ENCODE measurements at regions not wholly inside any gene's neighbourhood (a gene's known extent, or its start where the extent isn't known, plus 50 kb on each side); places are given as distances from the start of the nearest gene placed in this dataset.
"Not testable (repeated sequence)": the region's sequence is repeated elsewhere in the genome, so short reads cannot be mapped to it uniquely, and the experiment has no call there.

DNA sequence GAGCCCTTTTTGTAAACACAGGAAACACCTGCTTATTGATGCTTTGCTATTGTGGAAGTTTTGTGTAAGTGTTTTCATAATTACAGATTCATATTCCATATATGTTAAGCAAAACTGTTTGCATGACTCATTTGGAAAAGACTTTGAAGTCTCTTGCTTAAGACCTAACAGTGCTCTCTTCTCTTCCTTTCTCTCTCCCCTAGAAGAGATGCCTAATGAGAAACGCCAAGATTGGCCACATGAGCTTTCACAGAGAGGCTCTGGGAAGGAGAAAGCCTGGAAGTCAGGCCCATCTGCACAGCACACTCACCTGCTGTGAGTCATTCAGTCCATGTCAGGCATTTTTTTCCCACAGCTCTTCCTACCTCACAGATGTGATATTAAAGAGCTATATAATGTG is 101.6 kb upstream of the PALMD start:
- no peak for FAIRE-seq

DNA sequence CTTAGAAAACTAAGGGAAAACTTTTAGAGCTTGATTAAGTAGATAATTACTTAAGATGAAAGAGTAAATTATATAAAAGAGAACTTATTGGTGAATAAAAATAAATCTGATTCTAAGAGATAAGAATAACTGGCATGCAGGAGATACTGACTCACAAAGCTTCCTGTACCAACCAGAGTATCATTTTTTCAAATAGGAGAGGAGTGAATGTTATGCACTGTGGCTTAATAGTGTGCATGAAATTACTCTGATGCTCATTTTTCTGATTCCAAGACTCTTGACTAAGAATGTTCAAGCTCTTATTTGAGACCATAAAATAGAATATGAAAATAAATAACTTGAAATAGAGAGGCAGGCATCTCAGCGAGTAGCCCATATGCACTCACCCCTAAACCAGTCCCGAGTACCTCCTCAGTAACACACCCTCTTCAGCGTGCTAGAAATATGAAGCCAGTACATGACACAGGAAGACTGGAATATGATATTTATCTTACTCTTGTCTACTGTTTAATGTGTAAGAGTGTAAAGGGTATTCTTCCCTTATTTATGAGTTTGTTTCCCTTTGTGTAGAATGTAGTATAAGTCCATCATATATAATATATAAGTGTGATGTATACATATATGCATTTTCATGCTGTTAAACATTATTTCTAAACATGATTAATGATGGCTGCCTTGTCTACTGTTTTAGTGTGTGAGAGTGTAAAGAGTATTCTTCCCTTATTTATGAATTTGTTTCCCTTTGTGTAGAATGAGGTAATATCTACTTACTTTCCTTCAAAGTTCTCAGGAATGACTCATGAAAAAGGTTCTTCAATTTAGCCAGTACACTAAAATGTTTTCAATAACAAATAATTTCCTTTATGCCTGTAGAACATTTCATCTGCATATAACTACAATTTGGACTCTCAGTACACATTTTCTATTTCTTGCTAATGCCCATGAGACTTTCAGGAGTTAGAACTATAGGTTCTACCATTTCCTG is 99.2 kb upstream of the PALMD start:
- no peak for FAIRE-seq

DNA sequence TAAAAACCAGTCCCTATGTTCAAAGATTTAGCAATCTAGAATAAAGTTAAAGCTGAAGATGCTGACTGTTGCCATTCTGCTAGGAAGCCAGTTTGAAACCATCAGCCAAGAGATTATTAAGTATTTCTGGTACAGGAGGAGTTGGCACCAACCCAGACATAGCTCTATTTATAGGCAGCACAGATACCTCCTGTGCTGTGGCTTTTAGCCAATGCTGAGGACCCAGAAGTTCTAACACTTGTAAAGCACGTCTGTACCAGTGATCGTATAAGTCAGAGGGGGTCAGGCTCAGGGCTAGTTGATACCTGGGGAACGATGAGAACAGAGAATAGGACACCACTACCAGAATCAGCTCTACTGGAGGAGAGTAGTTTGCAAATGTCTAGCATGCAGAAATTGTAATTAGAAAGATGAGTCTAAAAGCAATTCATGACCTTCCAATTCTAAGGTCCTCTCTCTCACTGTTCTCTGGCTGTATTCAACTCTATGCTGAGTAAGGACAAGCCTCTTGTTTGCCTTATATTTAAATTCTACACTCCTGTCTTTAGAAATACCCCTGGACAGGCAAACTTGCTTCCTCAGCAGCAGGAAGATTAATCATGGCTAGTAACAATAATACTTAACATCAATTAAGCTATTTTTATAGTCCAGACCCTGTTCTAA is 96.8 kb upstream of the PALMD start:
- FAIRE-seq, result no peak

DNA sequence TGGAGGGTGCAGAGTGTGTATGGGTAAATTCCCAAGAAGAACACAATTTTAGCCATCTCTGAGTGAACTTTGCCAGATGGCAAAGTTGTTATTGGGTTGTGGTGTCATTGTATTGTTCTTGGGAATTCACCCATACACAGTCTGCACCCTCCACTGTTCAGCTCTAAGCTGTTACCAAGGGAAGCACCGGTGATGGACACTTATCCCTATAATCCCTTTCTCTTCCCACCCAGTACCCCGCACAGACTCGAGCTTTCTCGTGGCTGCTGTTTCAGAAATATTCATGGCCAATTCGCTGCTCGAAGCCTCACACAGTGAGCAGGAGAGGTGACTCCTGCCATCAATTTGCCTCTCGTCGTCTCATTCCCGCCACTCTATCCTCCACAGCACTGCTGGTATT is 95.7 kb upstream of the PALMD start:
- no peak for FAIRE-seq

DNA sequence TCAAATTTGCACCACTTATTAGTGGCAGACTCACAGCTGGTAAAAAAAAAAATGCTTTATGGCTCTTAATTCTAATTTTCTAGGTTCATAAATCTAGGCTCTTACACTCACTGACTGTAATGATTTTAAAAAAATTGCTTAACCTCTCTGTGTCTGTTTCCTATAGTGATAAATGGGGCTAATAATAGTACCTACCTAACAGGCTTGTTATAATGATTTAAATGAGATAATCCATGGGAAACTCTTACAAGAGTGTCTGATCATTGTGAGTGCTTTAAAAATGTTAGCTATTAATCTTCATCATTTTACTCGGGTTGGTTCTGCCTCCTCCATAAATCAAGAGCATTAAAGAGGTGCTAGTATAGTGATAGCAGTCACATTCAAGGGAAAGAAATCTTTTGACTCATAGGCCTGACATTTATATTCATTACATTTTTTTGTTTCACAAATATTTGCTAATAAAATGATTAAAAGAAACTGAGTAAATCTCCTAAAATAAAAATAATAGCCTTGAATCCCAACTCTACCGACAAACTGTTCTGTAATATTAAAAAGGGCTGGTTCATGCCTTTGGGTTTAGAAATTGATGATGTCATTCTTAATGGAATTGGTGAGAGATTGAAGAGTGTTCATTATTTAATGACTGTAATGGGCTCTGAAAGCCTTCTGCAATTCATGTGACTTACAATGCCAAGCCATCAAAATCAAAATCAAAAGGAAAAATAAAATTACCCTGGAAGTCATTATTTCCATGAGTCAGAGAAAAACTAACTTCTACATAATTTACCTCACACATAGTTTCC is 93.9 kb upstream of the PALMD start:
- FAIRE-seq, result no peak

- FAIRE-seq, result no peak
These were observed 92.6 kb upstream of the PALMD start for GRCh38 chr1:99553301-99553700.

GRCh38 chr1:99553819-99554218 is 92.1 kb upstream of the PALMD start:
- not testable (repeated sequence) for FAIRE-seq

DNA sequence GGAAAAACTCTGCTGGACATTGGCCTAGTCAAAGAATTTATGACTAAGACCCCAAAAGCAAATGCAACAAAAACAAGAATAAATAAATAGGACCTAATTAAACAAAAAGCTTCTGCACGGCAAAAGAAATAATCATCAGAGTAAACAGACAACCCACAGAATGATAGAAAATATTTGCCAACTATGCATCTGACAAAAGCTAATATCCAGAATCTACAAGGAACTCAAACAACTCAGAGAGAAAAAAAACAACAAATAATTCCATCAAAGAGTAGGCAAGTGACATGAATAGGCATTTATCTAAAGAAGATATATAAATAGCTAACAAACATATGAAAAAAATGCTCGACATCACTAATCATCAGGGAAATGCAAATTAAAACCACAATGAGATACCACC is 91.2 kb upstream of the PALMD start:
- no peak for FAIRE-seq

- FAIRE-seq, result no peak
These were observed 88.2 kb upstream of the PALMD start for GRCh38 chr1:99557546-99558202.

DNA sequence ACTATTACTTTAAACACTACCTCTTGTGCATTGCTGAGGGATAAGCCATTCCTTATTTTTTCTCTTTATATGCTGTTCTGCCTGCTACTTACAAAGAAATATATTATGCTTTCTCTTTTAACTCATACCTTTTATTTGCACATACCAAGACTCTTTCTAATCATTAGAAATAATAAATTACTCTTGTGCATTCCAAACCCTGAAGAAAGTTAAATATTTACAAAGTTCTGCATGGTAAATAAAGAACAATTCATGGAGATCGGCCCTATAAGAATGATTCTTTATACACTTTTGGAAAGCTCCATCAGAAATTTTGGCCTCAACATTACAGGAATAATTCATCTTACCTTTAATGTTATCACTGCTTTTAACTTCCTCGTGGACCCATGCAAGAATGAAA is 86.7 kb upstream of the PALMD start:
- no peak for FAIRE-seq

- FAIRE-seq, result no peak
These were observed 85.5 kb upstream of the PALMD start for GRCh38 chr1:99560207-99561040.

GRCh38 chr1:99561952-99562351 is 84.0 kb upstream of the PALMD start:
- FAIRE-seq, result no peak

DNA sequence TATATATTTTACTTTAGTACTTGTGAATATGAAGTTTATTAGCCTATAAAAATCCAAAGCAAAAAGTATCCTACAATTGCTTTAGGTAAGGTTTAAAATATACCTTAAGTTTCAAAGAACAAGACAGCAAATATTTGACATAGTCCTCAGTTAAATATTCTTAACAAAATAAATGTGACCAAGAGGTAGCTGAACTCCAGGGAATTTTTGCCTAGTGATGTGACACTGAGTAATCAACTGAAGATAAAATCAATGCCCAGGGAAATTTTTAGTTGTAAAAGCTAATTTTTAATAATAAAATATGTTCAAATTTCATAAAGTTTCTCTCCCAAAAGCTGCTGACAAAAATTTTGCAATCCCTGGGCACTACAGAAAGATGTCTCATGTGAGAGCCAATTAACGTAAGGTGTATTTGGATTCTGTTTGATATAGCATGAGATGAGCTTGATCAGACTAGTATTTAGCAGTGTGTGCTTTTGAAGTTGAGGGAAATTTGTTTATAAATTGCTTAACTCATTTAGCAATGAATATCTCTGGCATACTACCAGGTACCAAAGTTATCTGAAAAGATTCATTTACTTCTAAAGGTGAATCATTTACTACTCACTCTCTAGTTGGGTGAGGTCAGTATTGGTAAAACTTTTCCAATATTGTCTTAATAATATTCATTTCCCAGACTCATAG is 80.2 kb upstream of the PALMD start:
- FAIRE-seq, result no peak

DNA sequence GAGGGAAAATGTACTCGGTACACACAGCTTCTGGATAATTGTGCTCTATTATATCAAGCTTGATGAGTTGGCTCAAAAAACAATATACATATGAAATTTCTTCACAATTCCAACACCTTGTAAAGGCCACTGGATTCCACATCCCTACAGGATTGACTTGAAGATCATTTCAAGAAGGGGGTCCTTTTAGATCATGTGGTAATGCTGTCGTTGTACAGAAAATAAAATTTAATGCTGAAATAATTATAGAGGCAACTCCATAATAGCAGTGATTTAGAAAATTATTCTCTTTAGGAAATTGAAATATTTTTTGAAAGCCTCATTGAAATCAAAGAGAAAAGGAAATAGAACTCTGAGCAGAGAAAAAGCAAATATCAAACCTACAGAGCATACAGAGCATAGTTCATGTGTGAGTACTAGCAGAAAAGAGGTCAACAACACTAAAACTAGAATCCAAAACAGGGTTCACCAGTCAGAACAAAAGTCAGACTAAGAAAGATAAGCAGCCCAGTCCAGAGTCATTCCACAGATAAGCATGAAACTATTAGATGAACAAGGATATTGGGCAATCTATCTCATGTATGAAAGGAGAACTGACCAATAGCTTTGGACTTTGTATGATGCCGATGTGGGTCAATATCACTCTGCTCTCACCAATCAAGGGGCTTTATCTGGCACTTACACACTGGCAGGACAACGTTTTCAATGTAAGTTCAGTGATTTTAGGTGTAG is 79.5 kb upstream of the PALMD start:
- FAIRE-seq, result no peak

DNA sequence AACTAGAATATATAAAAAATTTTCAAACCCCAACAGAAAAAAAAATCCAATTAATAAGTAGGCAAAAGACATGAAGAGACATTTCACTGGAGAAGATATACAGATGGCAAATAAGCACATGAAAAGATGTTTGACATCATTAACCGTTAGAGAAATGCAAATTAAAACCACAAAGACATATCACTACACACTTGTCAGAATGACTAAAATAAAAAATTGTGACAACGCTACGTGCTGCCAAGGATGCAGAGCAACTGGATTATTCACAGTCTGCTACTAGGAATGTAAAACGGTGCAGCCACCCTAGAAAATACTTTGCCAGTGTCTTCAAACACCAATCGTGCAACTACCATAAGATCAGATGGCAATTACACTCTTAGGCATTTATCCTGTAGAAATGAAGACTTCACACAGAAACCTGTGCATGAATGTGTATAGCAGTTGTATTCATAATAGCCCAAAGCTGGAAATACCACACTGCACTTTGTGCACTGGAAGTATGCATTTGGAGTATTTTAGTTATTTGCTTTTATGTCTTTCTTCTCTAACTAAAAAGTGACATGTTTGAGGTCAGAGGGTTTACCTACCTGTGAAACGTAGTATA is 75.3 kb upstream of the PALMD start:
- FAIRE-seq, result no peak

DNA sequence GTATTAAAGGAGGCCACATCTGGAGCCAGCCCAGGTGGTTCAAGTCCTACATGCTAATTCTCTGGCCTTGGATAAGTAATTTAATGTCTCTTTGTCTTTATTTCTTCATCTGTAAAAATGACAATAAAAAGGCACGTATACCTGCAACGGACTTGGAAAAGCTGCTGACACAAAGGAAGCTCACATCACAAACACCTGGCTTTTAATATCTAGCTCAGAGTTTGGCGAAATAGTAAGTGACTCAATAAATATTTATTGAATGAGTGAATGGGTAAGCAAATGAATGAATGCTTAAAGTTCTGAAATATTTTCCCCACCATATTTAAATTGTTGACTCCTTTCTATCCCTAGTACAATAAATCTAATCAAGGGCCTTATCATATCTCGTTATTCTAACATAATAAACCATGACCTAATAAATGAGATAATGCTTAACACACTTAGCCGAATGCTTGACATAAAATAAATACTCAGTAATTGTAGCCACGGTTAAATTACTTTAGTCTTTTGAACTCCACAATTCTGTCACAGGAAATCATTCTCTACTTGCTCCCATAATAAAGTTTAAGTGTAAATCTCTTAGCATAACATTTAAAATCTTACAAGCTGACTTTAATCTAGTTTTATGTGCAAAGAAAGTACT is 74.7 kb upstream of the PALMD start:
- no peak for FAIRE-seq

DNA sequence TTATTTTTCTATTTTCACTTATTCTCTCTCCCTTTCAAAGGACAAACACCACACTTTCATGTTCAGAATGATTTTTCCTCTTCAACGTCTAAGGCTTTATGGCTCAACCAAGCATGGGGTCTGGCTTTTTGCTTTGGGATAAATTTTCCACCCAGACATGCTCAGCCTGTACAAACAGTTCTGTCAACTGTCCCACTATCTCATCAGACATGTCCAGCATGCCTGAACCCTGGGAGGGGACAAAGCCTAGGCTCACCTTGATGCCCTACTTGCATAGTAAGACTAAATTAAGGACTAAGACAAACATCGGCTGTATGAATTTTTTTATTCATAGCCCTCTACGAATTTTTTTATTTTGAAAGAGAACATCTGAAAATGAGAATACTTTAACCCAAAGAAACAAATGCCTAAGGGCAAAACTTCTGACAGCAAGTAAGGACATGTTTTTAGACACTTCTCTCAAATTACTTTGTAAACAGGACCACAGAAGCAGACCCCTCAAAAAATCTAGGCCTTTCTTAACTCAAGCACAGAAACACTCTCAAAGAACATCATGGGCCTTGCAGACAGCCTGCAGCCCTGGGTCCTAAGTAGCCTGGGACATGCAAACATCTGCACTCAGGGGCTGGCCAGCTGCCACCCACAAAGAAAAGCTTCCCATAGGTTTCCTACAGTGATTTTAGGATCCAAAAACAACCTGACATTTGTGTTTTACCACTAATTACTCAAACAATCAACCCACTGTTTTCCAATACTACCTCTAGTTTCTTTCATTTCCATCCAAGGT is 72.3 kb upstream of the PALMD start:
- FAIRE-seq, result no peak

GRCh38 chr1:99577313-99577712 is 68.6 kb upstream of the PALMD start:
- FAIRE-seq, result no peak

GRCh38 chr1:99579691-99580172 is 66.2 kb upstream of the PALMD start:
- FAIRE-seq, result no peak
